GM12874 (cell line): ENCODE measurements at regions not wholly inside any gene's neighbourhood (a gene's known extent, or its start where the extent isn't known, plus 50 kb on each side); places are given as distances from the start of the nearest gene placed in this dataset.

Source experiments
- CTCF ChIP-seq: IDR thresholded peaks from 2 replicates; pipeline ENCODE4 v1.5.1; 2011; ENCODE audit warnings: low read depth, mild to moderate bottlenecking, control low read depth, low read length, moderate library complexity; ENCODE audit not compliant: insufficient read depth

GRCh38 chr6:79783670-79784394 lies 152.7 kb downstream of the SH3BGRL2 start:
- no peak for TF ChIP-seq CTCF

- TF ChIP-seq CTCF, result no peak
Measured at GRCh38 chr6:79782792-79783580, 151.9 kb downstream of the SH3BGRL2 start.

GRCh38 chr6:79781916-79782315 lies 150.8 kb downstream of the SH3BGRL2 start:
- TF ChIP-seq CTCF, result no peak

GRCh38 chr6:79780881-79781280 lies 149.8 kb downstream of the SH3BGRL2 start:
- no peak for TF ChIP-seq CTCF

GRCh38 chr6:79778816-79779215 lies 147.7 kb downstream of the SH3BGRL2 start:
- no peak for TF ChIP-seq CTCF

- TF ChIP-seq CTCF, result peak; percentile 97
Measured at GRCh38 chr6:79777713-79778579, 146.8 kb downstream of the SH3BGRL2 start.

GRCh38 chr6:79776076-79776475 lies 144.9 kb downstream of the SH3BGRL2 start:
- no peak for TF ChIP-seq CTCF
